ENCODE measurements at regions not wholly inside any gene's neighbourhood (a gene's known extent, or its start where the extent isn't known, plus 50 kb on each side); places are given as distances from the start of the nearest gene placed in this dataset.

DNA sequence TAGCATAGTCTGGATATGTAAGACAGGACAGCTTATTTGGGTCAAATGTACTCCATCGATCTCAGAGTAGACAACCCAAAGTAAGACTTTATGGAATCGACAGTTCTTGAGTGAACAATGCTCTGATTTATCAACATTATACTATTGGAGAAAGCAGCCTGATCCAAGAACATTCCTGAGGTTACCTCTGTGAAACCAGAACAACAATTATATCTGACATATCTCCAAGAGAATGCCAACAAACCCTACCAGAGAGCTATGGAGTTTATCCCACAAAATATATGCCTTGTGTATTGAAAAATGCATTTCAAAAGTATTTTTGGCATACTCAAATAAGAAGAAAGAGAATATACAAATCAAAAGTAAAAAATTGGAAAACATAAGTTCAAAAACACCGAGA lies 1985.9 kb downstream of the EFNA5 start:
- DNase-seq (ENCODE audit: low read depth) = no peak
- TF ChIP-seq, protein P1, sequence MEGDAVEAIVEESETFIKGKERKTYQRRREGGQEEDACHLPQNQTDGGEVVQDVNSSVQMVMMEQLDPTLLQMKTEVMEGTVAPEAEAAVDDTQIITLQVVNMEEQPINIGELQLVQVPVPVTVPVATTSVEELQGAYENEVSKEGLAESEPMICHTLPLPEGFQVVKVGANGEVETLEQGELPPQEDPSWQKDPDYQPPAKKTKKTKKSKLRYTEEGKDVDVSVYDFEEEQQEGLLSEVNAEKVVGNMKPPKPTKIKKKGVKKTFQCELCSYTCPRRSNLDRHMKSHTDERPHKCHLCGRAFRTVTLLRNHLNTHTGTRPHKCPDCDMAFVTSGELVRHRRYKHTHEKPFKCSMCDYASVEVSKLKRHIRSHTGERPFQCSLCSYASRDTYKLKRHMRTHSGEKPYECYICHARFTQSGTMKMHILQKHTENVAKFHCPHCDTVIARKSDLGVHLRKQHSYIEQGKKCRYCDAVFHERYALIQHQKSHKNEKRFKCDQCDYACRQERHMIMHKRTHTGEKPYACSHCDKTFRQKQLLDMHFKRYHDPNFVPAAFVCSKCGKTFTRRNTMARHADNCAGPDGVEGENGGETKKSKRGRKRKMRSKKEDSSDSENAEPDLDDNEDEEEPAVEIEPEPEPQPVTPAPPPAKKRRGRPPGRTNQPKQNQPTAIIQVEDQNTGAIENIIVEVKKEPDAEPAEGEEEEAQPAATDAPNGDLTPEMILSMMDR (conservative IDR thresholded peaks at IDR 0.05; ENCODE audit: low read length) = no peak

GRCh38 chr5:105680858-105681475 lies 1989.8 kb downstream of the EFNA5 start:
- H3K4me3 ChIP-seq (ENCODE audit: low read length) = no peak overlapping the region

More for the DNA sequence above, 1985.9 kb downstream of the EFNA5 start:
- no peak overlapping the region for H3K4me3 ChIP-seq (ENCODE audit: low read length)

DNA sequence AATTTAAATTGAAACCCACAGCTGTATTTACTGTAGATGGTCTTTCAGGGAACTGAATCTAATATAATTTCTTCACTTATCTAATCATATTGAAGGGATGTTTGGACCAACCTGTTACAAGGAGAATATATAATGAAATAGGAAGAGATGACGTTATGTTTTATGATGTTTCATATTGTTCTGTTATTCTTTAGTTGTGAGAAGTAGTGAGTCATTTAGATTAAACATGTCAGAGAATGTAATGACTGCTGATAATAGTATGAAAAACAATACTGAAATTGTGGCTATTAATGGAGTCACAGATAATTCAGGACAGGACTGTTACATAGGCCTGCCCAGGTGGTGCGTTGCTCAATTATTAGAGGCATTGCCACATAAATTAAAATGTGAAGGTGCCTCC lies 1993.4 kb downstream of the EFNA5 start:
- no peak for DNase-seq (ENCODE audit: low read depth)
- no peak overlapping the region for H3K4me3 ChIP-seq (ENCODE audit: low read length)
- TF ChIP-seq, protein P1 (conservative IDR thresholded peaks at IDR 0.05; ENCODE audit: low read length) = no peak

More at GRCh38 chr5:105680858-105681475, 1989.8 kb downstream of the EFNA5 start:
- no peak for DNase-seq (ENCODE audit: low read depth)
- TF ChIP-seq, protein P1 (conservative IDR thresholded peaks at IDR 0.05; ENCODE audit: low read length) = no peak

DNA sequence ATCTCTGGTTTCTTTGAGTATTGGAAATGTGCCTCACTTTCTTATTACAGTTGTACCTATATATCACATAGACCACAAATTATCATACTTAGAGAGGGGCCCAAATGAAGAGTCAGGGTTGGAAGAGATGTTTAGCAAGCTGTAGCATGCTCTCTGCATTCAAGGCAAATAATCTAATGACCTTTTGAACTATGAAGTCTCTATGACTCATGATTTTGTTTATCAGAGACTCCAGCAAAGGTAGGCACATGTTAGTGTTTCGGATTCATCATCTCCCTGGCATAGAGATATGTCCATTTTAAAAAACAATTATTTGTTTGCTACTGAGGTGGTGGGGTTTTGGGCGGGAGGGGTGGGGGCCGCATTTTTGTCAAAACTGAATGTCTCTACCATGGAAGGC lies 2000.1 kb downstream of the EFNA5 start:
- TF ChIP-seq, protein P1 (conservative IDR thresholded peaks at IDR 0.05; ENCODE audit: low read length) = no peak

GRCh38 chr5:105663671-105664070 lies 2007.1 kb downstream of the EFNA5 start:
- TF ChIP-seq, protein P1 (conservative IDR thresholded peaks at IDR 0.05; ENCODE audit: low read length) = no peak
- no peak overlapping the region for H3K4me3 ChIP-seq (ENCODE audit: low read length)
- DNase-seq (ENCODE audit: low read depth) = no peak

More for the DNA sequence above, 2000.1 kb downstream of the EFNA5 start:
- DNase-seq (ENCODE audit: low read depth) = no peak
- H3K4me3 ChIP-seq (ENCODE audit: low read length) = no peak overlapping the region

DNA sequence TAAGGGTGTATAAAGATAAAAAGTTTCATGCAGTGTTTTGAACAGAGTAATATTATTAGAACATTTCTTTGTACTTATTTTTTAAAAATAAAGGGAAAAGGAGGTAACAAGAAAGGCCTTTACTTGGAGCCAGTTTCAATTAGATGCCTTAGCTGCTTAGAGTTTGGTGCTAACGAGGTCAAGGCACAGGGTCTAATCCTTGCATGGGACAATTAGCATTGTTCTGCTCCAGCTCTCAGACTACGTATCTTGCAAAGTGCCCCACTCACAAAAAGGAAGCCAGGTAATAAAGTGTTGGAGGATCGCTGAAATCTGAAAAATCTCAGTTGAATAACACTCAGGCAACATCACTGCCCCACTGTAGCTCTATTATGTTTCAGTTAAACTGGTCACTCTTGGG lies 2011.3 kb downstream of the EFNA5 start:
- no peak overlapping the region for H3K4me3 ChIP-seq (ENCODE audit: low read length)
- DNase-seq (ENCODE audit: low read depth) = no peak
- TF ChIP-seq, protein P1 (conservative IDR thresholded peaks at IDR 0.05; ENCODE audit: low read length) = no peak

GRCh38 chr5:105640328-105640727 lies 2030.4 kb downstream of the EFNA5 start:
- TF ChIP-seq, protein P1 (conservative IDR thresholded peaks at IDR 0.05; ENCODE audit: low read length) = no peak

More at GRCh38 chr5:105640328-105640727, 2030.4 kb downstream of the EFNA5 start:
- no peak overlapping the region for H3K4me3 ChIP-seq (ENCODE audit: low read length)
- DNase-seq (ENCODE audit: low read depth) = no peak
